ENCODE measurements at regions not wholly inside any gene's neighbourhood (a gene's known extent, or its start where the extent isn't known, plus 50 kb on each side); places are given as distances from the start of the nearest gene placed in this dataset.

GRCh38 chr9:81506941-81507864 is 182.1 kb downstream of the TLE1 start:
- DNase-seq = no peak
- no peak overlapping the region for H3K4me2 ChIP-seq (ENCODE audit: low read depth, low read length)
- H3K27ac ChIP-seq (ENCODE audit: low read length) = no peak overlapping the region
- H4K20me1 ChIP-seq (ENCODE audit: insufficient read depth, low read length) = no peaks in the 10 kb centered on the region
- H3K9me2 ChIP-seq (replicated peaks; ENCODE audit: insufficient read depth, low read length) = no peaks in the 10 kb centered on the region
- no peaks in the 10 kb centered on the region for H3F3A ChIP-seq (ENCODE audit: insufficient read depth, low read length)
- no peaks in the 10 kb centered on the region for H3K27me3 ChIP-seq (replicated peaks; ENCODE audit: insufficient read depth, low read length)
- no peaks in the 10 kb centered on the region for H3K9me3 ChIP-seq (replicated peaks; ENCODE audit: insufficient read depth, low read length)
- H3K4me1 ChIP-seq (ENCODE audit: low read length) = no peaks in the 10 kb centered on the region
- no peak overlapping the region for H3K4me3 ChIP-seq (ENCODE audit: low read length)
- H2AFZ ChIP-seq (ENCODE audit: low read length) = no peak overlapping the region
- no peak overlapping the region for H3K9ac ChIP-seq (ENCODE audit: low read length)
- TF ChIP-seq CTCF (IDR thresholded peaks at IDR 0.05; ENCODE audit: low read length) = no peak
- TF ChIP-seq EZH2phosphoT487 (IDR thresholded peaks at IDR 0.05; ENCODE audit: low read length) = no peak
- H3K79me2 ChIP-seq (ENCODE audit: low read length) = no peaks in the 10 kb centered on the region
- no peaks in the 10 kb centered on the region for H3K36me3 ChIP-seq (replicated peaks; ENCODE audit: insufficient read depth, low read length)

DNA sequence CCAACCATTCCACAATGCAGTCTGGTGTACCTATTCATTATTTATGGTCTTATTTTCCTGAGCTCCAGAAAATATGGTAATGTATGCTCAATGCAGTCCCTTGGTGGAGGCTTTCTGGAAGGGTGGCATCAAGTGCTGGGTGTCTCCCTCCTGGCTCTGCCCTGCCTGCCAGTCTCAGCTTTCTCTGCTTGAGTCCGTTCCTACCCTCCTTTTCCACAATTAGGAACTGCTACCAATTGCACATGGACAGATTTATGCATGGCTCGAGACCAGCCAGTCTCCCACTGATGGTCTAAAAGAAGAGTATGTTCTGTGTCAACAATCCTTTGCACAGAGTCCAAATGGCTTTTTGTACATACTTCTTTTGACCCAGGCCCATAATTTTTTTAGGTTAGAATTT is 189.8 kb downstream of the TLE1 start:
- Histone ChIP-seq H3F3A (ENCODE audit: insufficient read depth, low read length) (no peaks in the 10 kb centered on the region), H2AFZ (ENCODE audit: low read length) (no peak overlapping the region), H3K79me2 (ENCODE audit: low read length) (no peaks in the 10 kb centered on the region), H3K27ac (ENCODE audit: low read length) (no peak overlapping the region), H3K4me1 (ENCODE audit: low read length) (no peaks in the 10 kb centered on the region), H3K4me3 (ENCODE audit: low read length) (no peak overlapping the region), H3K9ac (ENCODE audit: low read length) (no peak overlapping the region), H3K9me3 (replicated peaks; ENCODE audit: insufficient read depth, low read length) (no peaks in the 10 kb centered on the region), H4K20me1 (ENCODE audit: insufficient read depth, low read length) (no peaks in the 10 kb centered on the region), H3K36me3 (replicated peaks; ENCODE audit: insufficient read depth, low read length) (no peaks in the 10 kb centered on the region), H3K27me3 (replicated peaks; ENCODE audit: insufficient read depth, low read length) (no peaks in the 10 kb centered on the region), H3K9me2 (replicated peaks; ENCODE audit: insufficient read depth, low read length) (no peaks in the 10 kb centered on the region), H3K4me2 (ENCODE audit: low read depth, low read length) (no peak overlapping the region)
- no peak for DNase-seq
- TF ChIP-seq EZH2phosphoT487 (IDR thresholded peaks at IDR 0.05; ENCODE audit: low read length) = no peak
- no peak for TF ChIP-seq EZH2 (optimal IDR thresholded peaks at IDR 0.05; ENCODE audit: low read depth, low read length)
- no peak for TF ChIP-seq CTCF (IDR thresholded peaks at IDR 0.05; ENCODE audit: low read length)

GRCh38 chr9:81499021-81499454 is 190.3 kb downstream of the TLE1 start:
- no peaks in the 10 kb centered on the region for H3K27me3 ChIP-seq (replicated peaks; ENCODE audit: insufficient read depth, low read length)
- no peaks in the 10 kb centered on the region for H4K20me1 ChIP-seq (ENCODE audit: insufficient read depth, low read length)
- no peak overlapping the region for H3K4me2 ChIP-seq (ENCODE audit: low read depth, low read length)
- no peak overlapping the region for H3K27ac ChIP-seq (ENCODE audit: low read length)
- H3K36me3 ChIP-seq (replicated peaks; ENCODE audit: insufficient read depth, low read length) = no peaks in the 10 kb centered on the region
- no peaks in the 10 kb centered on the region for H3F3A ChIP-seq (ENCODE audit: insufficient read depth, low read length)
- no peak overlapping the region for H3K9ac ChIP-seq (ENCODE audit: low read length)
- no peaks in the 10 kb centered on the region for H3K9me3 ChIP-seq (replicated peaks; ENCODE audit: insufficient read depth, low read length)
- no peaks in the 10 kb centered on the region for H3K79me2 ChIP-seq (ENCODE audit: low read length)
- no peak for DNase-seq
- no peak for TF ChIP-seq EZH2phosphoT487 (IDR thresholded peaks at IDR 0.05; ENCODE audit: low read length)
- no peak for TF ChIP-seq CTCF (IDR thresholded peaks at IDR 0.05; ENCODE audit: low read length)
- TF ChIP-seq EZH2 (optimal IDR thresholded peaks at IDR 0.05; ENCODE audit: low read depth, low read length) = no peak
- no peaks in the 10 kb centered on the region for H3K4me1 ChIP-seq (ENCODE audit: low read length)
- no peak overlapping the region for H2AFZ ChIP-seq (ENCODE audit: low read length)
- no peak overlapping the region for H3K4me3 ChIP-seq (ENCODE audit: low read length)
- no peaks in the 10 kb centered on the region for H3K9me2 ChIP-seq (replicated peaks; ENCODE audit: insufficient read depth, low read length)
